GM19397 (cell line): ENCODE measurements at regions not wholly inside any gene's neighbourhood (a gene's known extent, or its start where the extent isn't known, plus 50 kb on each side); places are given as distances from the start of the nearest gene placed in this dataset.
"Not testable (repeated sequence)": the region's sequence is repeated elsewhere in the genome, so short reads cannot be mapped to it uniquely, and the experiment has no call there.

Source experiments
- ATAC-seq: cut with Tn5 transposase; IDR thresholded peaks from one replicate; pipeline ENCODE4 v1.9.1; 2021; ENCODE audit warnings: mild to moderate bottlenecking, moderate library complexity; ENCODE audit not compliant: unreplicated experiment

- ATAC-seq, result no peak
Observed at GRCh38 chr2:185245806-185246205, 492.8 kb upstream of the FSIP2 start.

- ATAC-seq, result no peak
Observed at GRCh38 chr2:185246717-185247116, 491.9 kb upstream of the FSIP2 start.

GRCh38 chr2:185255566-185255965 is 483.0 kb upstream of the FSIP2 start:
- ATAC-seq, result no peak

DNA sequence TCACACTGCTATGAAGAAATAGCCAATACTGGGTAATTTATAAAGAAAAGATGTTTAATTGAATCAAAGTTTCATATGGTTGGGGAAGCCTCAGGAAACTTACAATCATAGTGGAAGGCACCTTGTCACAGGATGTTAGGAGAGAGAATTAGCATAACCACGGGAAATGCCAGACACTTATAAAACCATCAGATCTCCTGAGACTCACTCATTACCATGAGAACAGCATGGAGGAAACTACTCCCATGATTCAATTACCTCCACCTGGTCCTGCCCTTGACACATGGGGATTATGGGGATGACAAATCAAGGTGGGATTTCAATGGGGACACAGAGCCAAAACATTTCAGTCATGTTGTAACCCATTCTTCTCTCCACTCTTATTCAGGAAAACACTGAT is 472.9 kb upstream of the FSIP2 start:
- ATAC-seq, result no peak

- ATAC-seq, result no peak
Observed at GRCh38 chr2:185268651-185269050, 470.0 kb upstream of the FSIP2 start.

GRCh38 chr2:185274718-185275484 is 463.7 kb upstream of the FSIP2 start:
- no peak for ATAC-seq

- not testable (repeated sequence) for ATAC-seq
Observed at GRCh38 chr2:185275979-185276378, 462.6 kb upstream of the FSIP2 start.

DNA sequence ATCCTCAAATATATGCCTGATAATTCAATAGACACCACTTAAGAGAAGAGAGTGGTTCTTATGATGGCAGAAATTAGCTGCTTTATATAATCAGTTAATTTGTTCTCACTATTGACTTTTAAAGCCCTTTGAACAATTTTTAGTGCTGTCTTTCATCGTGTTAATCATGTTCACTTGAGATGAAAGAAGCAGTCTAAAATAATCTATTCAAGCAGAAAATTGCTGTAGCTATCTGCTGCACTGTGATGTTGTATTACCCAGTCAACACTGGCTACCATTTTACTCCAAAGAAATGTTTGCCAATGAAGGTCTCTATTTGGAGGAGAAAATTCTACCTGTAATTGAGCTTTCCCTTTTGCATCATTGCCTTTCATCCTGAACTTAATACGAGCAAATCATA is 459.8 kb upstream of the FSIP2 start:
- ATAC-seq, result no peak

DNA sequence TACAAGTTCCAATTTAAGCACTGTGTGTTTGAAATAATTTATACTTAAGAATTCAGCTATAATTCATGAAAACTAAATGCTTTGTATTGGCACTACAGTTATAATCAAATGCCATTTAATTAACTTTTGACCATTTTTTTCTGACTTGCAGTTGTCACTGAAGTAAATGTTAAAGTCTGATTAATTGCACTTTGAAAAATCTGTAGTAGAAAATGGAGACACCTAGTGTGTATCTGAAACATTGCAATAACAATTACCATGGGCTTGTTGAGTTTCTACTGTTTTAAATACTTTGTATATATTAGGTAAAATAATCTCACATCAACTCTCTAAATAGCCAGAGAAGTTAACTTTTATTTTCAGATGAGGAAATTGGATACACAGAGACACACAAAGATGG is 458.6 kb upstream of the FSIP2 start:
- no peak for ATAC-seq

DNA sequence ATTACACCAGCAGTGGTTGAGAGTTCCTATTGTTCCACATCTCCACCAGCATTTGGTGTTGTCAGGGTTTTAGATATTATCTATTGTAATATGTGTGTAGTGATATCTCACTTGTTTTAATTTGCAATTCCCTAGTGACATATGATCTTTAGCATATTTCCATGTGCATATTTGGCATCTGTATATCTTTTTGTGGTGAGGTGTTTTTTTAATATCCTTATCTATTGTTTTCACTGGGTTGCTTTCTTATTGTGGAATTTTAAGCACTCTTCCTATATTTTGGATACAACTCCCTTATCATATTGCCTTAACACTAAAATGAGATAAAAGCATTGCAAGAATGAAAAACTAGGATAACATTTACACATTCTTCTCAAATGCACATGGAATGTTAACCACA is 453.9 kb upstream of the FSIP2 start:
- no peak for ATAC-seq

GRCh38 chr2:185290012-185290411 is 448.6 kb upstream of the FSIP2 start:
- ATAC-seq, result not testable (repeated sequence)

GRCh38 chr2:185291035-185291647 is 447.5 kb upstream of the FSIP2 start:
- ATAC-seq, result peak; percentile 99

DNA sequence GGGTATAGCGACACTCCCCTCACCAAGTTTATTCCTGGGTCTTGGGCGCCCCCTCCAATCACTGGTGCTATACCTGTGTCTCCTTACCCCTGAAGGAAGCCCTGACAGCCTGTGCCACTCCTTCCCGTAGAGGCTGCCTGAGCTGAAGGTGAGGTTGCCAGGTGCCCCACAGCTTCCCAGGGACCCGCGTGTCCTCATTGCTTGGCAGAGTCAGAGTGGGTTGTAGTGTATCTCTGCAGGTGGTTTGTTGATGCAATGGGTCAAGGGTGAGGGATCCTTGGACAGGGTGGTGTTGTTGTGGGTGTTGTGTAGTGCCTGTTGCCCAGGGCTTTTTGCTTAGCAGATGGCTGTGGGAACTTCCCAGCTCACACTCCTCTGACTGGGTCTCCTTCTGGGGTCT is 438.7 kb upstream of the FSIP2 start:
- ATAC-seq, result no peak

DNA sequence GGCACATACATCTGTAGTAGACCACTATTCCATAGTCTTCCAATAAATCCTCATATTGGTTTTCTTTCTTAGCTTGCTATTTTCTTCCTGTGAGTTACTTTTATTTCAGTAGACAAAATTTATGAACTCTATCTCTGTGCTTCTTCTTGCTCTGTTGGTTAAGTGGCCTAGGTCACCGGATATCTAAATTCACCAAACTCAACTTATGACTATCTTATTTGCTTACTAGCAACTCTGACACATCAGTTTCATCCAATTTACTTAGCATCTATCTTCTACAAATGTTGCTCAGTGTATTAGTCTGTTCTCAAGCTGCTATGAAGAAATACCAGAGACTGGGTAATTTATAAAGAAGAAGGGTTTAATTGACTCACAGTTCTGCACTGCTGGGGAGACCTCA is 432.5 kb upstream of the FSIP2 start:
- no peak for ATAC-seq

GRCh38 chr2:185316383-185316782 is 422.2 kb upstream of the FSIP2 start:
- ATAC-seq, result peak; percentile 51

GRCh38 chr2:185318271-185318724 is 420.3 kb upstream of the FSIP2 start:
- ATAC-seq, result no peak

DNA sequence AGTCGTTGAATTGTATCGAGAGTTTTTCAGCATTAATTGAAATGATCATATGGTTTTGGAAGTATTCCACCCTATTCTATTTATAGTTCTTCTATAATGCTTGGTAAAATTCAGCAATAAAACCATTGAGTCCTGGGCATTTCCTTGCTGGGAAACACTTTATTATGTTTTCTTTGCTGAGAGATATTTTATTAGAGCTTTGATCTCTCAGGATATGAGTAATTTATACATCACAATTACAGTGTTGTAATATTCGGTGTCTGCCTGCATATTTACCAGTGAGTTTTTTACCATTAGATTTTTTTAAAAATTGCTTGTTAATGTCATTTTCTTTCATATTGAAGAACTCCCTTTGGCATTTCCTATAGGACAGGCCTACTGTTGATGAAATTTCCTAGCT is 402.7 kb upstream of the FSIP2 start:
- ATAC-seq, result no peak

- ATAC-seq, result no peak
Observed at GRCh38 chr2:185337033-185337432, 401.6 kb upstream of the FSIP2 start.

- no peak for ATAC-seq
Observed at GRCh38 chr2:185338104-185338503, 400.5 kb upstream of the FSIP2 start.

DNA sequence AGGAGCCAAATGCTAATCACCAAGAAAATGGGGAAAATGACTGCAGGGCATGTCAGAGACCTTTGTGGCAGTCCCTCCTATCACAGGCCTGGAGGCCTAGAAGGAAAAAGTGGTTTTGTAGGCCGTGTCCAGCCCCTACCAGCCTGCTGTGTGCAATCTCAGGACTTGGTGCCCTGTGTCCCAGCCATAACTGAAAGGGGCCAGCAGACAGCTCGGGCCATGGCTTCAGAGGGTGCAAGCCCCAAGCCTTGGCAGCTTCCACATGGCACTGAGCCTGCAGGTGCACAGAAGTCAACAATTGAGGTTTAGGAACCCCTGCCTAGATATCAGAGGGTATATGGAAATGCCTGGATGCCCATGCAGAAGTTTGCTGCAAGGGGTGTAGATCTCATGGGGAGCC is 391.2 kb upstream of the FSIP2 start:
- ATAC-seq, result no peak

DNA sequence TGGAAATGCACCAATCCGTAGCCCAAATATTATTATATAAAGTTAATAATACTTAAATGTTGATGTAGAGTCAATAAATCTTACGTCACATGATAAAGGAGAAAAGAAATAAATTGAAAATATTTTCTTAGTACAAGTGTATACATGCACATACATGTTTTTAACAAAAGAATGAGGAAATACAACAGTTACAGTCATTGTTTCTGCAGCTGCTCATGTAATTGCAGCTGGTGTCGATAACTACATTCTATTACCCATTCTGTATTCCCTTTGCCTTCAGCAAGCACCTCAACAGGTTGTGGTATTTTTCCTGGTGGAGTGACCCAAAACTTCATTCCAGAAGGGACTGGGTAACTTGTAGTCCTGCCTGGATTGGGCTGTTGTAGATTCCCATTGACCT is 377.8 kb upstream of the FSIP2 start:
- ATAC-seq, result no peak

DNA sequence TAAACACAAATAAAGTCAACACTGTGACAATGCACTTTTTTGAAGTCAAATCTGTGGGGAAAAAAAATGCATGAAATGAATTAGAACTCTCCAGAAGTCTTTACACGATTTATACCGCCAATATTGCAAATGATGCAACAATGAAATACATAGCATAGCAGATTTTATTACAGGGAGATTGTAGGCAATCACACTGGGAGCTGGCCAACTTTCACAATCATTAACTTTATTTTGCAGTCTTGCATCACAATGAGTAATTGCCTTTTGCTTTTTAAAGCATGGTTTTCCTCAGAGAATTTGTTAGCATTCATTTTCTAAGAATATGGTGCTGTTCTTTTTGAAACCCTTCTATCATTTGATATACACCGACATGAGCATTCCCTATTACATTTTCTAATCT is 366.4 kb upstream of the FSIP2 start:
- ATAC-seq, result no peak

- ATAC-seq, result no peak
Observed at GRCh38 chr2:185373229-185373628, 365.4 kb upstream of the FSIP2 start.
